ENCODE measurements at regions not wholly inside any gene's neighbourhood (a gene's known extent, or its start where the extent isn't known, plus 50 kb on each side); places are given as distances from the start of the nearest gene placed in this dataset.

DNA sequence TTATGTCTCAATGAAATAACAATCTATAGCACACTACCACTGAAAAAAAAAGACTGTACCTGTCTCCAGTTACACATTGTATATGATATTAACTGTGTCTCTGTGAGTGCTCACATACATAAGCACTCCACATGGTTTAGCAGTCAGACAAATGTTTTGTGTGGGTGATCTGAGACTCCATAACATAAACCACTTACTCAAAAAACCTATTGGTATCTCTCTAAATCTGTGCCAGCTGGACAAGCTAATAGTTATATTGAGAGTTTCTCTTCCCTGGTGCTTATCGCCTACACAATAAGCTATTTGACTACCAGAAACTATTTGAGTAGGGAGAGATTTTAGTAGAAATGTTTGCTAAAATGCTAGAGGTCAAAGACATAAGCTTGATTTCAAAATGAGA is 190.1 kb upstream of the AGR3 start:
- H3K27ac ChIP-seq, result no peak overlapping the region
- no peak overlapping the region for H3K4me2 ChIP-seq (ENCODE audit: low read length)
- no peak overlapping the region for H3K9ac ChIP-seq
- H3K4me3 ChIP-seq (ENCODE audit: low read depth, low read length), result no peak overlapping the region
- H3K4me1 ChIP-seq, result no peaks in the 10 kb centered on the region
- no peaks in the 10 kb centered on the region for H3K27me3 ChIP-seq (ENCODE audit: control insufficient read depth, insufficient read depth, low read length)
- TF ChIP-seq, protein P1, sequence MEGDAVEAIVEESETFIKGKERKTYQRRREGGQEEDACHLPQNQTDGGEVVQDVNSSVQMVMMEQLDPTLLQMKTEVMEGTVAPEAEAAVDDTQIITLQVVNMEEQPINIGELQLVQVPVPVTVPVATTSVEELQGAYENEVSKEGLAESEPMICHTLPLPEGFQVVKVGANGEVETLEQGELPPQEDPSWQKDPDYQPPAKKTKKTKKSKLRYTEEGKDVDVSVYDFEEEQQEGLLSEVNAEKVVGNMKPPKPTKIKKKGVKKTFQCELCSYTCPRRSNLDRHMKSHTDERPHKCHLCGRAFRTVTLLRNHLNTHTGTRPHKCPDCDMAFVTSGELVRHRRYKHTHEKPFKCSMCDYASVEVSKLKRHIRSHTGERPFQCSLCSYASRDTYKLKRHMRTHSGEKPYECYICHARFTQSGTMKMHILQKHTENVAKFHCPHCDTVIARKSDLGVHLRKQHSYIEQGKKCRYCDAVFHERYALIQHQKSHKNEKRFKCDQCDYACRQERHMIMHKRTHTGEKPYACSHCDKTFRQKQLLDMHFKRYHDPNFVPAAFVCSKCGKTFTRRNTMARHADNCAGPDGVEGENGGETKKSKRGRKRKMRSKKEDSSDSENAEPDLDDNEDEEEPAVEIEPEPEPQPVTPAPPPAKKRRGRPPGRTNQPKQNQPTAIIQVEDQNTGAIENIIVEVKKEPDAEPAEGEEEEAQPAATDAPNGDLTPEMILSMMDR (IDR thresholded peaks at IDR 0.05), result no peak
- no peak overlapping the region for H2AFZ ChIP-seq
- no peaks in the 10 kb centered on the region for H3K36me3 ChIP-seq (ENCODE audit: control insufficient read depth, insufficient read depth, low read length)
- H3K9me3 ChIP-seq (ENCODE audit: control insufficient read depth, low read length), result no peaks in the 10 kb centered on the region
- no peaks in the 10 kb centered on the region for H3K79me2 ChIP-seq

DNA sequence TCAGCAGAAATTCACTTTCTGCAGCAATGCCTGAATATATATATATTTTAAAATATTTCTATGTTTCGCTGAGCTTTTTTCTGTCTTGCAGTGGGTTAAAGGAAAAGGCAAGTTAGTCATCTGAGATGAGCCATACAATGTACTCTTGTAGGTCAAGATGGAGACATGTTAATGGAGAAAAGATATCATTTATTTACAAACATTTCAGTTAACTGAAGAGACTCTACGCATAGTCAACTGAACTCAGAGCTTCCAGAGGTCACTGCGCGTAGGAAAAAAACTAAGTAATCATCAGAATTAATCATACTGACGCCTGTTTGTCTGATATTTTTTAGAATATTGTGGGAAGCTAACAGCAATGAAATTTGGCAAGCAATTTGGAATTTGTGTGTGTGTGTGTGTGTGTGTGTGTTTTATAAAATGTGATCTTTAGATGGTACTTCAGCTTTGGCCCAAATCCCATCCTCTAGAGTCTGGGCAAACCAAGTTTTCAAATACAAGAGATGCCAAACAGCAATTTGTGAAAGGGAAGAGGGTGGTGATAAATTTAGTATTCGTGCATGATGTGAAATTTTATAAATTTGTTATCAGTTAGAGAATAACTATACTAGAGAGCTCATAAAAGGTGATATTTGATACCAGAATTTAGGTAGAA is 193.9 kb upstream of the AGR3 start:
- Histone ChIP-seq H3K4me3 (ENCODE audit: low read depth, low read length) (no peak overlapping the region), H2AFZ (no peak overlapping the region), H3K79me2 (no peaks in the 10 kb centered on the region), H3K4me2 (ENCODE audit: low read length) (no peak overlapping the region), H3K4me1 (no peaks in the 10 kb centered on the region), H3K27ac (no peak overlapping the region), H3K36me3 (ENCODE audit: control insufficient read depth, insufficient read depth, low read length) (no peaks in the 10 kb centered on the region), H3K9ac (no peak overlapping the region), H3K9me3 (ENCODE audit: control insufficient read depth, low read length) (no peaks in the 10 kb centered on the region), H3K27me3 (ENCODE audit: control insufficient read depth, insufficient read depth, low read length) (no peaks in the 10 kb centered on the region)
- TF ChIP-seq, protein P1 (IDR thresholded peaks at IDR 0.05), result no peak

DNA sequence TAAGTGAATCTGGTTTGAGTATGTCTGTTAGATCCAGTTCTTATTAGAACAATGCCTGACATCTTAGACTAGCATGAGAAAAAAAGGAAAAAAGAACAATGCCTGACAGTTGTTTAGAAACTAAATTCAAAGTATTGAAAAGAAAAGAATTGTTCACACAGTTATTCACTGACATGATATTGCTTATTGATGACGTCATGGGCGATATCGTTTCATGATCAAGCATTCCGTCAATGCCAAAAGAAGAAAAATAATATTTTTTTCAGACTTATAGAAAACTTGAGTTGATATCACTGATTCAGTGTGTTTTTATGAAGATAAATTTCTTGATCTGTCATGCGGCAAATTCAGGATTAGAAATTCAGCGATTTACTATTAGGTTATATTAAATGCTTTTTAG is 196.5 kb upstream of the AGR3 start:
- H3K36me3 ChIP-seq (ENCODE audit: control insufficient read depth, insufficient read depth, low read length), result no peaks in the 10 kb centered on the region
- H3K9me3 ChIP-seq (ENCODE audit: control insufficient read depth, low read length), result no peaks in the 10 kb centered on the region
- no peak overlapping the region for H3K9ac ChIP-seq
- H2AFZ ChIP-seq, result no peak overlapping the region
- H3K4me2 ChIP-seq (ENCODE audit: low read length), result no peak overlapping the region
- no peak overlapping the region for H3K4me3 ChIP-seq (ENCODE audit: low read depth, low read length)
- no peaks in the 10 kb centered on the region for H3K79me2 ChIP-seq
- TF ChIP-seq, protein P1 (IDR thresholded peaks at IDR 0.05), result no peak
- no peaks in the 10 kb centered on the region for H3K27me3 ChIP-seq (ENCODE audit: control insufficient read depth, insufficient read depth, low read length)
- no peaks in the 10 kb centered on the region for H3K4me1 ChIP-seq
- no peak overlapping the region for H3K27ac ChIP-seq

DNA sequence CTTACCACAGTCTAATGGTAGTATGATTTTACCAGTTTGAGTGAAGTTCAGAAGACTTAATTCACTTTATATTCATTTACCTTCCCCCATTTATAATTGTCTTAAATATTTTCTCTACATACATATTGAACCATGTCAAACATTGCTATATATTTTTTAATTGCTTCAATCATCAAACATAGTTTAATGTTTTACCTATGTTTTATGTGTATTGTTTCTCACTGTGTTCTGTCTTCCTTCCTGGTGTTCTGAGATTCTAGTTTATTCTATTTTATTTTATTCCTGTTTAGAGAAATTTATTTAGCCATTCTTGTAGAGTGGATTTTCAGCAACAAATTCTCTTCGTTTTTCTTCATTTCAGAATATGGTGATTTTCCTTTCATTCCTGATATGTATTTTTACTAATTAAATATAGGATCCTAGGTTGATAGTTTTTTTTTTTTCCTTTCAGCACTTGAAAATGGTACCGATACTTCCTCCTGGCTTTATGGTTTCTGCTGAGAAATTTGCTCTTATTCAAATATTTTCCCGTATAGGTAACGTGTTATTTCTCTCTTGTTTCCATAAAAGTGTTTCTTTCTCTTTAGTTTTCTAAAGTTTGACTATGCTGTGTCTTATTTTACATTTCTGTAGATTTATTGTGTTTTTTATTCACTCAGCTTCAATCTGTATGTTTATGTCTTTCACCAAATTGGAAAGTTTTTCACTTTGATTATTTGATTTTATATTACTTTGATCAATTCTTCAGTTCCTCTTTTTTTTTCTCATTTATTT is 201.8 kb upstream of the AGR3 start:
- Histone ChIP-seq H3K4me1 (no peaks in the 10 kb centered on the region), H3K79me2 (no peaks in the 10 kb centered on the region), H2AFZ (no peak overlapping the region), H3K4me2 (ENCODE audit: low read length) (no peak overlapping the region), H3K36me3 (ENCODE audit: control insufficient read depth, insufficient read depth, low read length) (no peaks in the 10 kb centered on the region), H3K27ac (no peak overlapping the region), H3K9ac (no peak overlapping the region), H3K4me3 (ENCODE audit: low read depth, low read length) (no peak overlapping the region), H3K27me3 (ENCODE audit: control insufficient read depth, insufficient read depth, low read length) (no peaks in the 10 kb centered on the region), H3K9me3 (ENCODE audit: control insufficient read depth, low read length) (no peaks in the 10 kb centered on the region)
- TF ChIP-seq, protein P1 (IDR thresholded peaks at IDR 0.05), result no peak

DNA sequence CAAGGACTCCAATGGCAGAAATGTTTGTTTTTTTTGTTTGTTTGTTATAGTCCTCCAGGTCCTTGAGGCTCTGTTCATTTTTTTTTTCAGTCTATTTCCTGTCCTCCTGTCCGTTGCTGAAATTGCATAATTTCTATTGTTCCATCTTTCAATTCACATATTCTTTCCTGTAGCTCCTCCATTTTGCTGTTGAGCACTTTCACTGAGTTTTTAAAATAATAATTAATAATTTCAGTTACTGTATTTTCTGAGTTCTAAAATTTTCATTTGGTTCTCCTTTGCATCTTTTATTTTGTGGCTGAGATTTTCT is 202.3 kb upstream of the AGR3 start:
- no peaks in the 10 kb centered on the region for H3K9me3 ChIP-seq (ENCODE audit: control insufficient read depth, low read length)
- no peak overlapping the region for H2AFZ ChIP-seq
- no peaks in the 10 kb centered on the region for H3K4me1 ChIP-seq
- H3K79me2 ChIP-seq, result no peaks in the 10 kb centered on the region
- H3K27ac ChIP-seq, result no peak overlapping the region
- TF ChIP-seq, protein P1 (IDR thresholded peaks at IDR 0.05), result no peak
- no peaks in the 10 kb centered on the region for H3K36me3 ChIP-seq (ENCODE audit: control insufficient read depth, insufficient read depth, low read length)
- no peak overlapping the region for H3K4me3 ChIP-seq (ENCODE audit: low read depth, low read length)
- no peak overlapping the region for H3K9ac ChIP-seq
- no peaks in the 10 kb centered on the region for H3K27me3 ChIP-seq (ENCODE audit: control insufficient read depth, insufficient read depth, low read length)
- H3K4me2 ChIP-seq (ENCODE audit: low read length), result no peak overlapping the region

Data from parathyroid adenoma (tissue), 2 donors.